Uterus (tissue), 2 donors: ENCODE measurements at regions not wholly inside any gene's neighbourhood (a gene's known extent, or its start where the extent isn't known, plus 50 kb on each side); places are given as distances from the start of the nearest gene placed in this dataset.

Source experiments
- POLR2A ChIP-seq, 2 donors: fragments of 450-650 bp; IDR thresholded peaks; one replicate each; pipeline ENCODE4 v1.6.1; 2016; ENCODE audit warnings: antibody characterized with exemption in 2 of 2, mild to moderate bottlenecking in 1 of 2, moderate library complexity in 1 of 2
- TF ChIP-seq, protein P1 (sequence below), 4 experiments: fragments of 200-600 bp in 2 of 4; fragments of 450-650 bp in 2 of 4; sonication (generic) in 2 of 4; IDR thresholded peaks; one replicate each; pipeline ENCODE4 v1.5.1; 2016 to 2019; ENCODE audit warnings: antibody characterized with exemption in 4 of 4, mild to moderate bottlenecking in 2 of 4, moderate library complexity in 1 of 4

DNA sequence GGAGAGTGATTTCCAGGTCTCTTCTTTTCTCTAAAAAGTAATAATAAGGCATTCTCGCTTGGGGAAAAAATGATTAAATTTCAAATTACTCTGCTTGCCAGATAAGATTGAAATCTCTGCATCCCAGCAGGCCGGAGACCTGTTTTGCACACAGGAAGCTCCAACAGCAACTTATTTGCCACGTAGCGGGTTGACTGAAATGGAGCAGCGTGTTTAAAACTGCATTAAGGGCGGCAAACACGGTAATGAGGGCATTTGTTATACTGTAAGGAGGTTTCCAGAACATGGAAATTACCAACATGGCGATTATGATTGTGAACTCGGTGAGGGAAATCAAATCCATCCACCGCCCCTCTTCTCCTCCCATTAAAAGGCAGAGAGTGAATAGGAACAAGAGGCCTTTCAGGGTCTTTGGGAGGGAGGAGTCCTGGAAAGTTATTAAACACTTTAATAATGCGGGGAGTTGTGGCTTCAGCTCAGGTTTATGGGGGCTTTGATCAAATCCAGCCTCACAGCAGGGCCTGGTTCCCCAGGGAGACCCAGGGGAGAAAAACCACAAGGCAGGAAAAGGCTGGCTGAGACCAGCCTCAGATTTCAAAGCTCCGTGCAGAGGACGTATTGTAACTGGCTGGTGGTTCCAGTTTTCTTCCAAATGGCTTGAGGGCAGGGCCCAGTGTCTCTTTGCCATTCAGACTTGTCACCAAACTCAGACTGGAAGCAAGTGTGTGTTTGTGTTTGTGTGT, 242.3 kb downstream of the TLE3 start:
- TF ChIP-seq, protein P1, sequence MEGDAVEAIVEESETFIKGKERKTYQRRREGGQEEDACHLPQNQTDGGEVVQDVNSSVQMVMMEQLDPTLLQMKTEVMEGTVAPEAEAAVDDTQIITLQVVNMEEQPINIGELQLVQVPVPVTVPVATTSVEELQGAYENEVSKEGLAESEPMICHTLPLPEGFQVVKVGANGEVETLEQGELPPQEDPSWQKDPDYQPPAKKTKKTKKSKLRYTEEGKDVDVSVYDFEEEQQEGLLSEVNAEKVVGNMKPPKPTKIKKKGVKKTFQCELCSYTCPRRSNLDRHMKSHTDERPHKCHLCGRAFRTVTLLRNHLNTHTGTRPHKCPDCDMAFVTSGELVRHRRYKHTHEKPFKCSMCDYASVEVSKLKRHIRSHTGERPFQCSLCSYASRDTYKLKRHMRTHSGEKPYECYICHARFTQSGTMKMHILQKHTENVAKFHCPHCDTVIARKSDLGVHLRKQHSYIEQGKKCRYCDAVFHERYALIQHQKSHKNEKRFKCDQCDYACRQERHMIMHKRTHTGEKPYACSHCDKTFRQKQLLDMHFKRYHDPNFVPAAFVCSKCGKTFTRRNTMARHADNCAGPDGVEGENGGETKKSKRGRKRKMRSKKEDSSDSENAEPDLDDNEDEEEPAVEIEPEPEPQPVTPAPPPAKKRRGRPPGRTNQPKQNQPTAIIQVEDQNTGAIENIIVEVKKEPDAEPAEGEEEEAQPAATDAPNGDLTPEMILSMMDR (IDR thresholded peaks at IDR 0.05): no peak
- TF ChIP-seq POLR2A (IDR thresholded peaks at IDR 0.05): no peak
